ENCODE measurements at regions not wholly inside any gene's neighbourhood (a gene's known extent, or its start where the extent isn't known, plus 50 kb on each side); places are given as distances from the start of the nearest gene placed in this dataset.

GRCh38 chr1:60989749-60990713 lies 92.3 kb upstream of the NFIA start:
- peak; percentile 80 for ATAC-seq
- intact Hi-C loops (cut with DNase I) = no loop called here
- DNase-seq (ENCODE audit: missing footprints) = peak; percentile 60

- peak; percentile 62 for ATAC-seq
- intact Hi-C loops (cut with DNase I) = no loop called here
- DNase-seq (ENCODE audit: missing footprints) = no peak
Measured at GRCh38 chr1:60988891-60989290, 93.5 kb upstream of the NFIA start.

DNA sequence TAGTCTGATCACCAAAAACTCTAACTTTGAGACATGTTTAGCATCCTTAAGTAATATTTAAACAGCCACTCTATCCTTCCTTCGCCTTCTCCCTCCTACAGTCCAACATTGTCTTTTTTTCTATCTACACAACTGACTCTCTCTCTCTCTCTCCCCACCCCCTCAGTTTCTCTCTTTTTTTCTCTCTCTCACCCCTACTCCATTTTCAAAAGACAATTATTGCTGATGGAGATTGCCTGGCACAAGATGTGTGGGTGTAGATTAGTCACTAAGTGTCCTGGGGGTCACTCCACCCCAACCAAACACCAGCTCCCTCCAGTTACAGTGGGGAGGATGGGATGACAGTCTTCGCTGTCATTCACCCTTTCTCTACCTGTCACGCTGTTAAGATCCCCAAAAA lies 94.5 kb upstream of the NFIA start:
- ATAC-seq (no peak), DNase-seq (ENCODE audit: missing footprints) (no peak)
- intact Hi-C loops (cut with DNase I) = no loop called here

- peak; percentile 72 for DNase-seq (ENCODE audit: missing footprints)
- ATAC-seq = peak; percentile 85
- intact Hi-C loops (cut with DNase I) = no loop called here
Measured at GRCh38 chr1:60984062-60984799, 98.1 kb upstream of the NFIA start.

- intact Hi-C loops (cut with DNase I) = no loop called here
- ATAC-seq (no peak), DNase-seq (ENCODE audit: missing footprints) (no peak)
Measured at GRCh38 chr1:60983701-60984061, 98.7 kb upstream of the NFIA start.

- DNase-seq (ENCODE audit: missing footprints) (no peak), ATAC-seq (no peak)
- intact Hi-C loops (cut with DNase I) = no loop called here
Measured at GRCh38 chr1:60982539-60982938, 99.8 kb upstream of the NFIA start.

DNA sequence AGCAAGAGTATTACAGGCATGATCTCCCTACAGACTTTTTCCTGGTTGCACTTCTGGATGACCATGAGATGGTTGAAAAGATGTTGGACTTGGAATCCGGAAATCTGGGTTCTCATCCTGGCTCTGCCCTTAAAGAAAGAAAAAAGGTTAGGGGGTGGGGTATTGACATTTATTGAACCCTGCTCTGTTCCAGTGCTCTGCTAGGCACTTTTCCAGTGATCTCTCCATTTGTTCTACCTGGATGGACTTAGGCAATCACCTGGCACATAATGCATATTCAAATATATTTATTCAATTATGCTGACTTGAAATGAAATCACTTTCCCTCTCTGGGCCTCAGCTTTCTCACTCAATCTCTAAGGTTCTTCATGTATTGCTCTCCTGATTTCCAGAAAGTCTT lies 101.0 kb upstream of the NFIA start:
- intact Hi-C loops (cut with DNase I) = no loop called here
- ATAC-seq = no peak
- DNase-seq (ENCODE audit: missing footprints) = no peak

DNA sequence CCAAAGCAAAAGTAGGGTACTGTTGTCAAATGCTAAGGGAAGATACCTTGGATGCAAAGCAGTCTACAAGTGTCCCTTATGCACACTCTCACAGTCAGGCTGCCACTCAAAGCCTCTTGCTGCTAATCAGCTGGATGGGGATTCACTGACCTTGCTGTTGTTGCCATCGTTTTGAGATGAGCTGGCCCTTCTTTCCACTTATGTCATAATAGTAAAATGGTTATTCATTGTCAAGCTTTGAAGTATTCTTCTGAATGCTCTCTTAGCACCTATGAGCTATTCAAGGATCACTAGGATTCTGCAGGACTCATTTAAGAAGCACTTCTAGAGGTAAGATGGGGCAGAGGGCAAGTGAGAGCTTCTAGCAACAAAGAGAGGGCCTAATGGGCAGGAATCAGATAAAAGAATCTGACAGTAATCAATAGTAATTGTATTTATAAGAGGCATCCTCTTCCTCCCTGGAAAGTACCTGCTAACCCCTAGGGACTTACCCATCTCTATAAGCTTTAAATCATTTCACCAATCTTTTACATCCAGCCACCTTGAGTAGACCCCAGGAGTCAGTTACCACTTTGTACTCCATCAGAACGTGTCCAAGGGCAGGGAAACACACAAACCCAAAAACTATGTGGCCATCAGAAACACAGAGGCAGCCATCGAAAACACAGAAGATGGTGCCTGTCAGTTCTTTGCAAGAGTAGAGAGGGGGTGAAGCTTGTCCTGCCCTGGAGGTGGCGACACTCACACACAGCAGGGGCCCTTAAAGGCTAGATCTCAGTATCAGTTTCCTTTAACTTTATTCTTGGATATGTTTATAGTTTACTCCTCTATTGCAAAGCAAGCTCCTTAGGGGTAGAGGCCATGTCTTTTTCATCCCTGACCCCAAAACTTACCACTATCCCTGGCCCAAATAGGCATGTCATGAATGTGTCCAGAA lies 103.7 kb upstream of the NFIA start:
- ATAC-seq = peak; percentile 47

DNA sequence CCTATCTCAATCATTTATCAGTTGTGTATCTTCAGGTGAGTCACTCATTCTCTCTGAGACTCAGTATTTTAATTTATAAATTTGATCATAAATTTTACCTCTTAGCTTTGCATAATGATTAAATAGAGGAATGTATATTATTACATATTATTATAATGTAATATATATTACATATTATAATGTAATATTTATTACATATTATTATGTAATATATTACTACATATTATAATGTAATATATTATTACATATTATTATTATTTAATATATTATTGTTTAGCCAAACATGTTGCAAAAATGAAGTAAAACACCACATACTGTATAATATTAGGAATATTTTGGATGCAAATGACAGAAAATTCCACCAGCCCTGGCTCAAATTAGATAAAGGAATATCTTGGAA lies 104.7 kb upstream of the NFIA start:
- ATAC-seq (no peak), DNase-seq (ENCODE audit: missing footprints) (no peak)
- intact Hi-C loops (cut with DNase I) = loop anchor here (2.0 kb wide), 1 partner anchor 611 kb away; no protein-coding TSS in a partner anchor

More for the DNA sequence above, 103.7 kb upstream of the NFIA start:
- intact Hi-C loops (cut with DNase I) = loop anchor here (2.0 kb wide), 1 partner anchor 610 kb away; no protein-coding TSS in a partner anchor
- no peak for DNase-seq (ENCODE audit: missing footprints)

DNA sequence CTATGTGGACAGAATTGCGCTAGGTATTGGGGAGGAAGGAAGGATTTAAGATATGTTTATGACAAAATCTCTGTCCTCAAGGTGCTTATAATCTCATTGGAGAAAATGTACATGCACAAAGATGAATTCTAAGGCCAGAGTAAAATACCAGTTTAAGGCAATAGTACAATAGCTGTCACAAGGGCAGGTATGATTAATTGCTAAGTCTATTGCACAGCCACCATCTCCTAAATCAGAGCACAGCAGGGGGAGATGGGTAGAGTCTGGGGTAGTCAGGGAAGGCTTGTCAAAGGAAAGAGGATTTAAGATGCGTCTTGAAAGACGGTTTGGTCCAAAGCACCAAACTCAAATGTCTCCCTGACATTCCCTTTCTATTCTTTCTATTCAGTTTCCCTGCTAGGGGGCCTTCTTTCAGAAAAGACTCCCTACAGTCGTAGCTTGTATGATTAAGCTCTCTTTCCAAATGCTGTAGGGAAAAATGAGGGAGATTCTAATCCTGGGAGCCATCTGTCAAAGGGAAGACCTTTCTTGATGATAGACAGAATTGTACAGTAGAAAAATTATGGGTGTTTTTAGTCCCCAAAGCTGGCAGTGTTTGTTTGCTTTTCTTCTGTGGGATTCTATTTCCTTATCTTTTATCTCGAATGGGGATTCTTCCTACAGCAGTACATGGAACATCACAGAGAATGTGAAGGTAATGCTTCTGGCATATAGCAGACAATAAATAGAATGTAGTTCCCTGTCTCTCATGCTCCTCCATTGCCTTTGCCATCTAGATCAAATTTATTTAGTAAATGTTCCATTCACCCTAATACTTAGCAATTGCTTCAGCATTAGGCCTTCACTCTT lies 107.6 kb upstream of the NFIA start:
- DNase-seq (ENCODE audit: missing footprints) (no peak), ATAC-seq (no peak)
- intact Hi-C loops (cut with DNase I) = loop anchor here (5.0 kb wide), 3 partner anchors 478 to 878 kb away; no protein-coding TSS in a partner anchor

- DNase-seq (ENCODE audit: missing footprints) (no peak), ATAC-seq (no peak)
- intact Hi-C loops (cut with DNase I) = loop anchor here (5.0 kb wide), 3 partner anchors 479 to 879 kb away; no protein-coding TSS in a partner anchor
Measured at GRCh38 chr1:60973668-60974067, 108.7 kb upstream of the NFIA start.

- intact Hi-C loops (cut with DNase I) = loop anchor here (5.0 kb wide), 3 partner anchors 479 to 879 kb away; no protein-coding TSS in a partner anchor
- DNase-seq (ENCODE audit: missing footprints) (no peak), ATAC-seq (no peak)
Measured at GRCh38 chr1:60972841-60973364, 109.5 kb upstream of the NFIA start.

DNA sequence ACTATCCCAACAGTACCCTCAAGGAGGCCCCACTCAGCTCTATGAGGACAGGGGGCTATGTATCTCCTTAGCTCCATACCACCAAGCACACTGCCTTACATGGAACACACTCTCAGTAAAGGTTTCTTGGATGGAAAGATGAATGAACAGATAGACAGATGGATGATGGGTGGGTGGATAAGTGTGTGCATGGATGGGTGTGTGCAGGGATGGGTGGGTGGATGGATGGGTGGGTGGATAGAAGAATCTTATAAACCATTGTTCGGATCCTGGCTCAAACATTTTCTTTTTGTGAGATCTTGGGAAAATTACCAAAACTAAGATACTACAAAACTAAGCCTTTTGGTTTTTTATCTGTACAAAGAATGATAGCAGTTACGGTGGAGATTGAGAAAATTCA lies 111.0 kb upstream of the NFIA start:
- DNase-seq (ENCODE audit: missing footprints) = no peak
- no peak for ATAC-seq
- intact Hi-C loops (cut with DNase I) = loop anchor here (5.0 kb wide), 3 partner anchors 481 to 881 kb away; no protein-coding TSS in a partner anchor

GRCh38 chr1:60969971-60970509 lies 112.3 kb upstream of the NFIA start:
- intact Hi-C loops (cut with DNase I) = loop anchor here (1.0 to 5.0 kb wide), 4 partner anchors 73 to 882 kb away; no protein-coding TSS in a partner anchor
- ATAC-seq (peak; percentile 69), DNase-seq (ENCODE audit: missing footprints) (no peak)

DNA sequence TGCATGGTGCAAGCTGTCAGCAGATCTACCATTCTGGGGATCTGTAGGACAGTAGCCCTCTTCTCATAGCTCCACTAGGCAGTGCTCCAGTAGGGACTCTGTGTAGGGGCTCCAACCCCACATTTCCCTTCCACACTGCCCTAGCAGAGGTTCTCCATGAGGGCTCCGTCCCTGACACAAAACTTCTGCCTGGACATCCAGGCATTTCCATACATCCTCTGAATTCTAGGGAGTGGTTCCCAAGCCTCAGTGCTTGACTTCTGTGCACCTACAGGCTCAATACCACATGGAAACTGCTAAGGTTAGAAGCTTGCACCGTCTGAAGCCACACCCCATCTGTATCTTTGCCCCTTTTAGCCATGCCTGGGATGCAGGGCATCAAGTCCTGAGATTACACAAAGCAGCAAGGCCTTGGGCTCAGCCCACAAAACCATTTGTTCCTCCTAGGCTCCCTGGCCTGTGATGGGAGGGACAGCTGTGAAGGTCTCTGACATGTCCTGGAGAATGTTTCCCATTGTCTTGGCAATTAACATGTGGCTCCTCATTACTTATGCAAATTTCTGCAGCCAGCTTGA lies 117.0 kb upstream of the NFIA start:
- intact Hi-C loops (cut with DNase I) = no loop called here
- ATAC-seq (no peak), DNase-seq (ENCODE audit: missing footprints) (no peak)

DNA sequence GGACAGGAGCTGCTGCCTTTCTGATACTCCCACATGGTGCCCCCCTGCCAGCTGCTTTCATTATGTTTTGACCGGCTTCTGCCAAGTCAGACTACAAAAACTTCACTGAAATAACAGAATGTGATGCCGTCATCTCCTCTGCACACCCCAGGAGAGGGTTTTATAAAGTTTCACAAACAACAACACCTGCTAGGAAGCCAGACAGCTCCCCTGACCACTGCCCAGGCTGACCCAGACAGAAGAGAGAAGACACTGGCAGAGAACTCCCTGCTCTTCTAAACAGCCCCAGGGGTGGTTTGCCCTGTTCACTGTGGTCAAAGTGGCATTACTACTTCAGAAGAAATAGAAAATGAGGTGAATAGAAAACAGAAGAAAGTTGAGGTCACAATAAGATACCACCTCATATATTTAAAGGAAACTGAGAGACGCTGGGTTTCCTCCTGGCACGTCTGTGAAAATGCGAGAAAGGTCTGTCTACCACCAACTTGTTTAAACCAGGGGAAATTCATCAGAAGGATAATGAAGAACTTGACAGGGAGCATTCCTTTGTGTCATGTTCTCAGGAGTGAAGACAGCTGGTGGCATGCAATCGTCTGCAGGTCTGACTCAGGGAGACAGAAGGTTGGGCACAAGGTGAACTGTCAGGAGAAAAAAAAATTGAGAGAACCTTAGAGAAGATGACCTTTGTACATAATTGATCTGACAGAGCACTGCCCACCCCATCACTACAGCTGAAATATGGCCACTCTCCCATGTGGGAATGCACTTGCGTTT lies 119.0 kb upstream of the NFIA start:
- intact Hi-C loops (cut with DNase I) = no loop called here
- ATAC-seq (no peak), DNase-seq (ENCODE audit: missing footprints) (no peak)

Data from Right ventricle myocardium inferior (tissue), 1 donor.